Ectodermal cell (in vitro differentiated cells): ENCODE measurements at regions not wholly inside any gene's neighbourhood (a gene's known extent, or its start where the extent isn't known, plus 50 kb on each side); places are given as distances from the start of the nearest gene placed in this dataset.
"Not testable (repeated sequence)": the region's sequence is repeated elsewhere in the genome, so short reads cannot be mapped to it uniquely, and the experiment has no call there.

Experiments used
- H3K27ac ChIP-seq: 2 replicates; pipeline ENCODE4 v1.7.0; 2013; ENCODE audit warnings: mild to moderate bottlenecking, low read depth, low read length; ENCODE audit not compliant: insufficient read depth, poor library complexity, severe bottlenecking
- H3K27me3 ChIP-seq: 2 replicates; pipeline ENCODE4 v1.7.0; 2013; ENCODE audit warnings: mild to moderate bottlenecking, low read length; ENCODE audit not compliant: insufficient read depth, control insufficient read depth, poor library complexity, severe bottlenecking
- H3K36me3 ChIP-seq: one replicate; pipeline ENCODE4 v1.7.0; 2013; ENCODE audit warnings: low read length; ENCODE audit not compliant: control insufficient read depth, insufficient read depth
- H3K4me1 ChIP-seq: one replicate; pipeline ENCODE4 v1.7.0; 2013; ENCODE audit warnings: low read length; ENCODE audit not compliant: control insufficient read depth, insufficient read depth
- H3K4me3 ChIP-seq: 2 replicates; pipeline ENCODE4 v1.7.0; 2013; ENCODE audit warnings: low read depth, low read length, control low read depth; ENCODE audit not compliant: insufficient read depth
- H3K9me3 ChIP-seq: 2 replicates; pipeline ENCODE4 v1.7.0; 2013; ENCODE audit warnings: mild to moderate bottlenecking, low read length, moderate library complexity; ENCODE audit not compliant: control insufficient read depth
- WGBS, 2 experiments: methylation state at CpG; one replicate each; pipeline ENCODE4 v1.1.7; 2013; ENCODE audit warnings: missing lambda C conversion rate in 2 of 2; 5-methylcytosine and 5-hydroxymethylcytosine counted together

GRCh38 chr17:26936645-26937044 lies 357.3 kb upstream of the WSB1 start:
- H3K4me3 ChIP-seq, H3K27ac ChIP-seq, H3K27me3 ChIP-seq, H3K36me3 ChIP-seq, H3K4me1 ChIP-seq: not testable (repeated sequence)
- H3K9me3 ChIP-seq = peaks cover 13% of the 10 kb centered on the region
- WGBS, 2 experiments = 78 to 80% methylated on average over 4 of the region's 4 CpGs

GRCh38 chr17:26937750-26938322 lies 356.1 kb upstream of the WSB1 start:
- H3K27me3 ChIP-seq, H3K4me1 ChIP-seq, H3K36me3 ChIP-seq, H3K27ac ChIP-seq, H3K4me3 ChIP-seq: not testable (repeated sequence)
- peaks cover 13% of the 10 kb centered on the region for H3K9me3 ChIP-seq
- WGBS, 2 experiments = 53 to 57% methylated on average over 1 of the region's 1 CpG

- H3K27me3 ChIP-seq, H3K27ac ChIP-seq, H3K36me3 ChIP-seq, H3K4me1 ChIP-seq, H3K4me3 ChIP-seq: not testable (repeated sequence)
- peaks cover 13% of the 10 kb centered on the region for H3K9me3 ChIP-seq
- WGBS, 2 experiments = 83 to 85% methylated on average over 8 of the region's 8 CpGs
These were observed 354.2 kb upstream of the WSB1 start for GRCh38 chr17:26939755-26940154.

GRCh38 chr17:26940587-26940986 lies 353.3 kb upstream of the WSB1 start:
- H3K4me3 ChIP-seq, H3K4me1 ChIP-seq, H3K36me3 ChIP-seq, H3K27ac ChIP-seq, H3K27me3 ChIP-seq: not testable (repeated sequence)
- WGBS, 2 experiments = 37 to 43% methylated on average over 2 of the region's 2 CpGs
- peaks cover 15% of the 10 kb centered on the region for H3K9me3 ChIP-seq

- H3K27me3 ChIP-seq = no peaks in the 10 kb centered on the region
- peak overlapping the region; percentile 20 for H3K4me3 ChIP-seq
- H3K27ac ChIP-seq = no peak overlapping the region
- H3K4me1 ChIP-seq = no peaks in the 10 kb centered on the region
- H3K36me3 ChIP-seq = no peaks in the 10 kb centered on the region
- 88 to 89% methylated on average over 91 of the region's 91 CpGs for WGBS, 2 experiments
- peaks cover 10% of the 10 kb centered on the region for H3K9me3 ChIP-seq
These were observed 331.4 kb upstream of the WSB1 start for GRCh38 chr17:26962255-26963162.

GRCh38 chr17:26963163-26963503 lies 330.8 kb upstream of the WSB1 start:
- WGBS, 2 experiments = 81 to 83% methylated on average over 26 of the region's 26 CpGs
- peak overlapping the region; percentile 20 for H3K4me3 ChIP-seq
- no peak overlapping the region for H3K27ac ChIP-seq
- peaks cover 10% of the 10 kb centered on the region for H3K9me3 ChIP-seq
- H3K4me1 ChIP-seq = no peaks in the 10 kb centered on the region
- H3K36me3 ChIP-seq = no peaks in the 10 kb centered on the region
- no peaks in the 10 kb centered on the region for H3K27me3 ChIP-seq

- not testable (repeated sequence) for H3K4me1 ChIP-seq, H3K27ac ChIP-seq, H3K36me3 ChIP-seq, H3K27me3 ChIP-seq, H3K4me3 ChIP-seq
- peaks cover 14% of the 10 kb centered on the region for H3K9me3 ChIP-seq
- 65 to 67% methylated on average over 1 of the region's 1 CpG for WGBS, 2 experiments
These were observed 327.9 kb upstream of the WSB1 start for GRCh38 chr17:26965898-26966624.

GRCh38 chr17:26966625-26967179 lies 327.2 kb upstream of the WSB1 start:
- WGBS, 2 experiments = 54 to 62% methylated on average over 2 of the region's 2 CpGs
- not testable (repeated sequence) for H3K27ac ChIP-seq, H3K27me3 ChIP-seq, H3K4me3 ChIP-seq, H3K4me1 ChIP-seq, H3K36me3 ChIP-seq
- peaks cover 14% of the 10 kb centered on the region for H3K9me3 ChIP-seq

- not testable (repeated sequence) for H3K4me3 ChIP-seq, H3K9me3 ChIP-seq, H3K27ac ChIP-seq, H3K27me3 ChIP-seq, H3K4me1 ChIP-seq, H3K36me3 ChIP-seq
- WGBS, 2 experiments = 91 to 92% methylated on average over 30 of the region's 30 CpGs
These were observed 312.0 kb upstream of the WSB1 start for GRCh38 chr17:26981845-26982425.

- not testable (repeated sequence) for H3K27ac ChIP-seq, H3K9me3 ChIP-seq, H3K36me3 ChIP-seq, H3K4me1 ChIP-seq, H3K27me3 ChIP-seq, H3K4me3 ChIP-seq
- 78 to 82% methylated on average over 3 of the region's 3 CpGs for WGBS, 2 experiments
These were observed 311.4 kb upstream of the WSB1 start for GRCh38 chr17:26982563-26982962.
